ENCODE measurements at regions not wholly inside any gene's neighbourhood (a gene's known extent, or its start where the extent isn't known, plus 50 kb on each side); places are given as distances from the start of the nearest gene placed in this dataset.
"Not testable (repeated sequence)": the region's sequence is repeated elsewhere in the genome, so short reads cannot be mapped to it uniquely, and the experiment has no call there.

DNA sequence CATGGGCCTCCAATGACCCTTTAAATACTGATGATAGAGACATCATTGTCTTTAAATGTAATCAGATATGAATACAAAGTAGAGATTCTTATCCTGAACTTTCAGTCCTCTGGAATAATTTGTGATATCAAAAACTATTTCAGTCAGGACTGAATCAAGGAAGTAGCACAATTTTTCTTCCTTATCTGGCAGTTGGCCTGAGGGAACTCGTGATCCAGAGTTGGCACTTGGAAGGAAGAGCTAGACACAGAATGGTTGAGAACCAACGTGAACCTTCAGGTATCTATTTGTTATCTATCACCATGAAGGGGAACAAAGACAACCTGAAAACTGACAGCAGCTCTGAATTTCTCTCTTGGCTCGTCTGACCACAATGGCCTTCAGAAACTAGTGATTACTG, 269.3 kb downstream of the PRDM9 start:
- TF ChIP-seq MYC (IDR thresholded peaks at IDR 0.05; ENCODE audit: low read depth, low read length) (no peak), POLR2A (IDR thresholded peaks at IDR 0.05; ENCODE audit: extremely low read depth, insufficient read length) (no peak)
- TF ChIP-seq, protein P1, sequence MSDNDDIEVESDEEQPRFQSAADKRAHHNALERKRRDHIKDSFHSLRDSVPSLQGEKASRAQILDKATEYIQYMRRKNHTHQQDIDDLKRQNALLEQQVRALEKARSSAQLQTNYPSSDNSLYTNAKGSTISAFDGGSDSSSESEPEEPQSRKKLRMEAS (IDR thresholded peaks at IDR 0.05; ENCODE audit: low read depth, low read length): no peak
- TF ChIP-seq, protein P2, sequence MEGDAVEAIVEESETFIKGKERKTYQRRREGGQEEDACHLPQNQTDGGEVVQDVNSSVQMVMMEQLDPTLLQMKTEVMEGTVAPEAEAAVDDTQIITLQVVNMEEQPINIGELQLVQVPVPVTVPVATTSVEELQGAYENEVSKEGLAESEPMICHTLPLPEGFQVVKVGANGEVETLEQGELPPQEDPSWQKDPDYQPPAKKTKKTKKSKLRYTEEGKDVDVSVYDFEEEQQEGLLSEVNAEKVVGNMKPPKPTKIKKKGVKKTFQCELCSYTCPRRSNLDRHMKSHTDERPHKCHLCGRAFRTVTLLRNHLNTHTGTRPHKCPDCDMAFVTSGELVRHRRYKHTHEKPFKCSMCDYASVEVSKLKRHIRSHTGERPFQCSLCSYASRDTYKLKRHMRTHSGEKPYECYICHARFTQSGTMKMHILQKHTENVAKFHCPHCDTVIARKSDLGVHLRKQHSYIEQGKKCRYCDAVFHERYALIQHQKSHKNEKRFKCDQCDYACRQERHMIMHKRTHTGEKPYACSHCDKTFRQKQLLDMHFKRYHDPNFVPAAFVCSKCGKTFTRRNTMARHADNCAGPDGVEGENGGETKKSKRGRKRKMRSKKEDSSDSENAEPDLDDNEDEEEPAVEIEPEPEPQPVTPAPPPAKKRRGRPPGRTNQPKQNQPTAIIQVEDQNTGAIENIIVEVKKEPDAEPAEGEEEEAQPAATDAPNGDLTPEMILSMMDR (IDR thresholded peaks at IDR 0.05; ENCODE audit: low read depth, low read length): no peak
- no peak overlapping the region for H3K4me3 ChIP-seq (ENCODE audit: low read depth, low read length)
- no peak for DNase-seq (ENCODE audit: low read depth)

DNA sequence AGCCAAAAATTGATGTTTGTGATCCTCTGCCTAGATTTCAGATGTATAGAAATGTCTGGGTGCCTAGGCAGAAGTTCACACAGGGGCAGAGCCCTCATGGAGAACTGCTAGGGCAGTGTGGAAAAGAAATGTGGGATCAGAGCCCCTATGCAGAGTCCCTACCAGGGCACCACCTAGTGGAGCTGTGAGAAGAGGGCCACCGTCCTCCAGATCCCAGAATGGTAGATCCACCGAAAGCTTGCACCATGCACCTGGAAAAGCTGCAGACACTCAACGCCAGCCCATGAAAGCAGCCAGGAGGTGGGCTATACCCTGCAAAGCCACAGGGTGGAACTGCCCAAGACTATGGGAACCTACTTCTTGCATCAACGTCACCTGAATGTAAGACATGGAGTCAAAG, 292.9 kb downstream of the PRDM9 start:
- TF ChIP-seq, protein P2 (IDR thresholded peaks at IDR 0.05; ENCODE audit: low read depth, low read length): peak; percentile 2

DNA sequence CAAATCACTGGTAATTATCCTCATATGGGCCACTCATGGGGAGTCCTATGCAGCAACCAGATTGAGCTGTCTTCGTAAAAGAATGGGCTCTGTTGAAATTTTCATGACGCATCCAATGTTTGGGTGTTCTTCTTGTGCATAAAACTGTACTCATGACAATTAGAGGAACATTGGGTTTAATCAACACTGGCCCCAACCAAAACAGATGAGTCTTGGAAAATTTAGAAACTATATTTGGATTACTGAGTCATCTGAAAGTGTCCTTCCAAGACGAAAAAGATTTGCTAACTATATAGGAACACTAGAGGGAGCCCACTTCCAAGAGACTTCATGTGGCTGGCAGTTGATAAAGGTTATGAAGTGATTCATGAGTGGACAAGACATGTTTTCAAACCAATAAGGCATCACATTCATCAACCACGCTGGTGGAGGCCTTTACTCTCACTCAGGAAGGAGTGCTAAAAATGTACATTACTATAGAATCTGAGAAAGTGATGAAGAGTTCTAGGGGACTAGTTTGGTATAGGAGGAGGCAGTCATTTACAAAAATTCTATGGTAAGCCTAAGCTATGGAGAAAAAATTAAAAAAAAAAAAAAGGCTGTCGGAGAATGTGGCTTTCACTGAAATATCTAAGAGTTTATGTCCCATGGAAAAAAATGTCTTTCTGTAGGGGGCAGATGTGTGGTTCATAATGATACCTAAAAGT, 313.5 kb downstream of the PRDM9 start:
- DNase-seq (ENCODE audit: low read depth): peak; percentile 48
- no peak overlapping the region for H3K4me3 ChIP-seq (ENCODE audit: low read depth, low read length)
- no peak for TF ChIP-seq POLR2A (IDR thresholded peaks at IDR 0.05; ENCODE audit: extremely low read depth, insufficient read length)
- TF ChIP-seq, protein P2 (IDR thresholded peaks at IDR 0.05; ENCODE audit: low read depth, low read length): peak; percentile 38

More for the DNA sequence above, 292.9 kb downstream of the PRDM9 start:
- H3K4me3 ChIP-seq (ENCODE audit: low read depth, low read length); DNase-seq (ENCODE audit: low read depth): not testable (repeated sequence)

DNA sequence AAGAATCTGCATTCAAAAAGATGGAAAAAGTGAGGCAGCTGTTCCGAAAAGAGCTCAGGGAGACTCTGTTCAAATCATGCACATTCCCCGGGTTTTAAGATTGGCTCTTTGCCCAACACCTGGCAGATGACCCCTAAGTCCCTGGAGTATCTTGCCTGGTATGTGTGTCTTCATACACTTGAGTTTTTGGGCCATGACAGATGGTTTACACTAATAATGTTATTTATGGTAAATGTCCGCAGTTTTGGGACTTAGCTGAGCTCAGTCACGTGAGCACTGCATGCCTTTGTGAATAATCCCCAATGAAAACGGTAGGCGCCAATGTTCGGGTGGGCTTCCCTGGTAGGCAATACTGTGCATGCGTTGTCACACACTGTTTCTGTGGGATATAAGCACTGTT, 316.1 kb downstream of the PRDM9 start:
- DNase-seq (ENCODE audit: low read depth): no peak
- H3K4me3 ChIP-seq (ENCODE audit: low read depth, low read length): no peak overlapping the region
- TF ChIP-seq MYC (IDR thresholded peaks at IDR 0.05; ENCODE audit: low read depth, low read length): no peak
- TF ChIP-seq, protein P2 (IDR thresholded peaks at IDR 0.05; ENCODE audit: low read depth, low read length): no peak
- TF ChIP-seq, protein P1 (IDR thresholded peaks at IDR 0.05; ENCODE audit: low read depth, low read length): no peak
- TF ChIP-seq POLR2A (IDR thresholded peaks at IDR 0.05; ENCODE audit: extremely low read depth, insufficient read length): no peak

DNA sequence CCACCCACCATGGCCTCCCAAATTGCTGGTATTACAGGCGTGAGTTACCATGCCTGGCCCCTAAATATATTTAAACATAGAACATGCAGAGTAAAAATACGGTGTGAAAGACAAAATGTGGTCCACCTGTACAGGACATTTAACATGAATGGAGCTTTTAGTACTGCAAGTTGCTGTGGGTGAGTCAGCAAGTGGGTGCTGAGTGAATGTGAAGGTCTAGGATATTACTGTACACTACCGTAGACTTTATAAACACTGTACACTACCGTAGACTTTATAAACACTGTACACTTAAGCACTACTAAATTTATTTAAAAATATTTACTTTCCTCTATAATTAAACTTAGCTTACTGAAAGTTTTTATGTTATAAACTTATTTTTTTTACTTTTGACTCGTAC, 317.8 kb downstream of the PRDM9 start:
- no peak for DNase-seq (ENCODE audit: low read depth)
- H3K4me3 ChIP-seq (ENCODE audit: low read depth, low read length): no peak overlapping the region
- TF ChIP-seq, protein P1 (IDR thresholded peaks at IDR 0.05; ENCODE audit: low read depth, low read length): no peak
- TF ChIP-seq, protein P2 (IDR thresholded peaks at IDR 0.05; ENCODE audit: low read depth, low read length): no peak
- TF ChIP-seq MYC (IDR thresholded peaks at IDR 0.05; ENCODE audit: low read depth, low read length) (no peak), POLR2A (IDR thresholded peaks at IDR 0.05; ENCODE audit: extremely low read depth, insufficient read length) (no peak)

DNA sequence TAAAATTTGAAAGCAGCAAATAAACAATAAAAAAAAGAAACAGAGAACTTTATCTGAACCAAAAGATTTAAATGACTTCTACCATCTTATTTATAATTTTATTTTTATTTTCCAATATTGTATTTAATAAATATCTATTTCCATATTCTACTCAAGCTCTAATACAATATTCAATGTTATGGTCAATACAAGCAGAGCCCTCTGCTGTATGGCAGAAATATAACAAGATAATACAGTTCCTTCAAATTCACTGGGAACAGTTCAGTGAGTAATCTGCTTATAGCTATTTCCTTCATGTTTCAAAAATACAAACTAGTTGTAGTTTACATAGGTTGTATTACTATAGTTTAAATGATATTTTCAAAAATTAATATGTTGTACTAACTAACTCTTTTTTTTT, 332.7 kb downstream of the PRDM9 start:
- no peak overlapping the region for H3K4me3 ChIP-seq (ENCODE audit: low read depth, low read length)
- TF ChIP-seq, protein P1 (IDR thresholded peaks at IDR 0.05; ENCODE audit: low read depth, low read length): no peak
- TF ChIP-seq POLR2A (IDR thresholded peaks at IDR 0.05; ENCODE audit: extremely low read depth, insufficient read length) (no peak), MYC (IDR thresholded peaks at IDR 0.05; ENCODE audit: low read depth, low read length) (no peak)
- TF ChIP-seq, protein P2 (IDR thresholded peaks at IDR 0.05; ENCODE audit: low read depth, low read length): no peak
- no peak for DNase-seq (ENCODE audit: low read depth)
